DOHH2 (cell line): ENCODE measurements at regions not wholly inside any gene's neighbourhood (a gene's known extent, or its start where the extent isn't known, plus 50 kb on each side); places are given as distances from the start of the nearest gene placed in this dataset.

ENCODE experiments used
- H3F3A ChIP-seq: fragments of 200-600 bp; sonication (generic), shearing (Covaris generic); 2 replicates; pipeline ENCODE4 v1.6.0; 2016; ENCODE audit warnings: antibody characterized with exemption, mild to moderate bottlenecking; ENCODE audit not compliant: control insufficient read depth, insufficient read depth
- H3K27ac ChIP-seq: fragments of 200-600 bp; sonication (generic); 2 replicates; pipeline ENCODE4 v1.5.1; 2014; ENCODE audit warnings: low read depth, mild to moderate bottlenecking, low read length, moderate library complexity
- H3K27me3 ChIP-seq: fragments of 200-600 bp; sonication (generic); 2 replicates; pipeline ENCODE4 v1.6.1; 2014; ENCODE audit warnings: mild to moderate bottlenecking, low read length, mixed read lengths; ENCODE audit not compliant: control insufficient read depth
- H3K36me3 ChIP-seq: fragments of 200-600 bp; sonication (generic); 2 replicates; pipeline ENCODE4 v1.6.1; 2014; ENCODE audit warnings: mild to moderate bottlenecking, low read length, moderate library complexity, mixed read lengths; ENCODE audit not compliant: control insufficient read depth
- H3K4me1 ChIP-seq: fragments of 200-600 bp; sonication (generic); 2 replicates; pipeline ENCODE4 v1.6.1; 2014; ENCODE audit warnings: mild to moderate bottlenecking, low read length, mixed read lengths; ENCODE audit not compliant: control insufficient read depth
- H3K4me2 ChIP-seq: fragments of 200-600 bp; sonication (generic); 2 replicates; pipeline ENCODE4 v1.6.0; 2014; ENCODE audit warnings: mild to moderate bottlenecking, low read length, moderate library complexity
- H3K4me3 ChIP-seq: fragments of 200-600 bp; sonication (generic); 2 replicates; pipeline ENCODE4 v1.5.1; 2014; ENCODE audit warnings: mild to moderate bottlenecking, low read length, mixed read lengths
- H3K79me2 ChIP-seq: fragments of 200-600 bp; sonication (generic); 2 replicates; pipeline ENCODE4 v1.6.1; 2014; ENCODE audit warnings: mild to moderate bottlenecking, low read length, mixed read lengths; ENCODE audit not compliant: control insufficient read depth
- H3K9me2 ChIP-seq: fragments of 200-600 bp; sonication (generic); replicated peaks from 2 replicates; pipeline ENCODE4 v1.6.1; 2014; ENCODE audit warnings: mild to moderate bottlenecking, low read length, mixed read lengths; ENCODE audit not compliant: control insufficient read depth
- H3K9me3 ChIP-seq: fragments of 200-600 bp; sonication (generic); 2 replicates; pipeline ENCODE4 v1.6.1; 2014; ENCODE audit warnings: antibody characterized with exemption, low read length, mixed read lengths; ENCODE audit not compliant: control insufficient read depth, insufficient read depth
- H4K20me1 ChIP-seq: fragments of 200-600 bp; sonication (generic); 2 replicates; pipeline ENCODE4 v1.6.0; 2014; ENCODE audit warnings: low read depth, mild to moderate bottlenecking, antibody characterized with exemption, low read length, moderate library complexity; ENCODE audit not compliant: control insufficient read depth, insufficient read depth
- CTCF ChIP-seq: fragments of 200-600 bp; sonication (generic); IDR thresholded peaks from one replicate; pipeline ENCODE4 v1.5.1; 2014; ENCODE audit warnings: antibody characterized with exemption, mild to moderate bottlenecking, low read depth, low read length; ENCODE audit not compliant: poor library complexity, severe bottlenecking
- EZH2phosphoT487 ChIP-seq: fragments of 200-600 bp; sonication (generic); IDR thresholded peaks from 2 replicates; pipeline ENCODE4 v1.6.1; 2017; ENCODE audit warnings: borderline replicate concordance, mild to moderate bottlenecking, antibody characterized with exemption, low read length, moderate library complexity, mixed read lengths

GRCh38 chr20:7355051-7355450 lies 585.2 kb downstream of the HAO1 start:
- H3K4me3 ChIP-seq: no peak overlapping the region
- no peaks in the 10 kb centered on the region for H3K9me3 ChIP-seq
- no peaks in the 10 kb centered on the region for H3K36me3 ChIP-seq
- no peak overlapping the region for H3K27ac ChIP-seq
- no peak overlapping the region for H3K4me2 ChIP-seq
- no peaks in the 10 kb centered on the region for H3K9me2 ChIP-seq
- no peaks in the 10 kb centered on the region for H3F3A ChIP-seq
- H3K27me3 ChIP-seq: no peaks in the 10 kb centered on the region; the same call in 1 of the 2 replicates
- H3K79me2 ChIP-seq: no peaks in the 10 kb centered on the region
- TF ChIP-seq EZH2phosphoT487 (no peak), CTCF (no peak)
- no peaks in the 10 kb centered on the region for H3K4me1 ChIP-seq
- H4K20me1 ChIP-seq: no peaks in the 10 kb centered on the region

GRCh38 chr20:7358670-7359069 lies 581.6 kb downstream of the HAO1 start:
- no peaks in the 10 kb centered on the region for H3F3A ChIP-seq
- TF ChIP-seq EZH2phosphoT487 (no peak), CTCF (no peak)
- H3K4me3 ChIP-seq: no peak overlapping the region
- H3K27me3 ChIP-seq: no peaks in the 10 kb centered on the region
- no peaks in the 10 kb centered on the region for H3K4me1 ChIP-seq
- no peaks in the 10 kb centered on the region for H3K79me2 ChIP-seq
- no peak overlapping the region for H3K27ac ChIP-seq
- no peak overlapping the region for H3K4me2 ChIP-seq
- H3K9me3 ChIP-seq: no peaks in the 10 kb centered on the region
- no peaks in the 10 kb centered on the region for H3K36me3 ChIP-seq
- no peaks in the 10 kb centered on the region for H4K20me1 ChIP-seq
- H3K9me2 ChIP-seq: no peaks in the 10 kb centered on the region

GRCh38 chr20:7359739-7360138 lies 580.5 kb downstream of the HAO1 start:
- Histone ChIP-seq H3K9me2 (no peaks in the 10 kb centered on the region), H3K36me3 (no peaks in the 10 kb centered on the region), H3K27ac (no peak overlapping the region), H3K9me3 (no peaks in the 10 kb centered on the region), H3K4me3 (no peak overlapping the region), H3K4me2 (no peak overlapping the region), H3K4me1 (no peaks in the 10 kb centered on the region), H3K79me2 (no peaks in the 10 kb centered on the region), H3F3A (no peaks in the 10 kb centered on the region), H3K27me3 (no peaks in the 10 kb centered on the region), H4K20me1 (no peaks in the 10 kb centered on the region)
- TF ChIP-seq CTCF (no peak), EZH2phosphoT487 (no peak)

- H3K27me3 ChIP-seq: no peaks in the 10 kb centered on the region
- H3K4me1 ChIP-seq: no peaks in the 10 kb centered on the region
- no peaks in the 10 kb centered on the region for H3K9me3 ChIP-seq
- no peaks in the 10 kb centered on the region for H3K9me2 ChIP-seq
- no peaks in the 10 kb centered on the region for H3K79me2 ChIP-seq
- H3K36me3 ChIP-seq: no peaks in the 10 kb centered on the region
- H3K4me3 ChIP-seq: no peak overlapping the region
- H3K4me2 ChIP-seq: no peak overlapping the region
- TF ChIP-seq EZH2phosphoT487 (no peak), CTCF (no peak)
- no peaks in the 10 kb centered on the region for H4K20me1 ChIP-seq
- H3F3A ChIP-seq: no peaks in the 10 kb centered on the region
- no peak overlapping the region for H3K27ac ChIP-seq
Measured at GRCh38 chr20:7361321-7361720, 578.9 kb downstream of the HAO1 start.
